HEK293 (cell line): ENCODE measurements at regions not wholly inside any gene's neighbourhood (a gene's known extent, or its start where the extent isn't known, plus 50 kb on each side); places are given as distances from the start of the nearest gene placed in this dataset.

Experiments used
- CTCF ChIA-PET: fragments of 350-600 bp; formaldehyde crosslinking; extraction: SDS; loops from one replicate; lab custom pipeline; 2021; ENCODE audit warnings: antibody characterized with exemption; lab: Yijun Ruan, JAX
- POLR2A ChIA-PET: fragments of 300-600 bp; formaldehyde crosslinking; extraction: SDS; loops from one replicate; lab custom pipeline; 2020; ENCODE audit warnings: antibody characterized with exemption, inconsistent platforms; lab: Yijun Ruan, JAX
- H3K27ac ChIP-seq: fragments of 200-500 bp; sonication (Bioruptor generic); 2 replicates; pipeline ENCODE4 v1.5.1; 2014; ENCODE audit warnings: low read depth, low read length, control low read depth, inconsistent platforms; ENCODE audit errors: extremely low read depth
- H3K36me3 ChIP-seq, 2 experiments: fragments of 200-500 bp in 1 of 2; sonication (Bioruptor generic) in 1 of 2; 1 replicate in 1 of 2; 2 replicates in 1 of 2; pipeline ENCODE4 v1.5.1; 2014 to 2017; ENCODE audit warnings: inconsistent platforms in 2 of 2, low read length in 2 of 2; ENCODE audit not compliant: control insufficient read depth in 2 of 2, insufficient read depth in 1 of 2
- H3K4me1 ChIP-seq: fragments of 200-500 bp; sonication (Bioruptor generic); 2 replicates; pipeline ENCODE4 v1.5.1; 2014; ENCODE audit warnings: mild to moderate bottlenecking, low read length, inconsistent platforms; ENCODE audit not compliant: control insufficient read depth, insufficient read depth
- H3K4me3 ChIP-seq: 2 replicates; pipeline ENCODE4 v1.5.1; 2011; ENCODE audit warnings: low read depth, mild to moderate bottlenecking, control low read depth, low read length, moderate library complexity
- H3K9me3 ChIP-seq: fragments of 200-500 bp; sonication (Bioruptor generic); 2 replicates; pipeline ENCODE4 v1.5.1; 2014; ENCODE audit warnings: low read depth, low read length, inconsistent platforms; ENCODE audit not compliant: control insufficient read depth, insufficient read depth
- GLI2 ChIP-seq: fragments of 450-650 bp; formaldehyde crosslinking; IDR thresholded peaks from 2 replicates; pipeline ENCODE4; 2017; ENCODE audit warnings: missing biosample characterization, missing genetic modification characterization, low read depth, borderline replicate concordance
- KLF10 ChIP-seq: fragments of 450-650 bp; IDR thresholded peaks from 2 replicates; pipeline ENCODE4 v1.5.1; 2018; ENCODE audit warnings: missing biosample characterization, mild to moderate bottlenecking, missing genetic modification characterization
- PATZ1 ChIP-seq: fragments of 450-650 bp; formaldehyde crosslinking; IDR thresholded peaks from 2 replicates; pipeline ENCODE4 v1.5.1; 2016; ENCODE audit warnings: missing biosample characterization, missing genetic modification characterization
- PRDM1 ChIP-seq: fragments of 450-650 bp; formaldehyde crosslinking; IDR thresholded peaks from 2 replicates; pipeline ENCODE4; 2016; ENCODE audit warnings: missing biosample characterization, missing genetic modification characterization
- PRDM10 ChIP-seq: fragments of 450-650 bp; formaldehyde crosslinking; IDR thresholded peaks from 2 replicates; pipeline ENCODE4 v1.5.1; 2016; ENCODE audit warnings: missing biosample characterization, missing genetic modification characterization
- WT1 ChIP-seq: fragments of 450-650 bp; formaldehyde crosslinking; IDR thresholded peaks from 2 replicates; pipeline ENCODE4 v1.5.1; 2016; ENCODE audit warnings: missing biosample characterization, missing genetic modification characterization
- ZBTB20 ChIP-seq: fragments of 450-650 bp; formaldehyde crosslinking; IDR thresholded peaks from 2 replicates; pipeline ENCODE4 v1.5.1; 2016; ENCODE audit warnings: missing biosample characterization, missing genetic modification characterization
- ZBTB48 ChIP-seq: fragments of 450-650 bp; formaldehyde crosslinking; IDR thresholded peaks from 2 replicates; pipeline ENCODE4 v1.5.1; 2016; ENCODE audit warnings: missing biosample characterization, missing genetic modification characterization
- ZFP3 ChIP-seq: fragments of 450-650 bp; formaldehyde crosslinking; IDR thresholded peaks from 2 replicates; pipeline ENCODE4 v1.5.1; 2016; ENCODE audit warnings: low read depth, missing biosample characterization, missing genetic modification characterization
- ZFP37 ChIP-seq: fragments of 450-650 bp; formaldehyde crosslinking; IDR thresholded peaks from 2 replicates; pipeline ENCODE4 v1.5.1; 2016; ENCODE audit warnings: missing biosample characterization, missing genetic modification characterization
- ZNF121 ChIP-seq: fragments of 450-650 bp; formaldehyde crosslinking; IDR thresholded peaks from 2 replicates; pipeline ENCODE4 v1.5.1; 2016; ENCODE audit warnings: missing biosample characterization, missing genetic modification characterization
- ZNF16 ChIP-seq: fragments of 450-650 bp; formaldehyde crosslinking; IDR thresholded peaks from 2 replicates; pipeline ENCODE4 v1.5.1; 2016; ENCODE audit warnings: low read depth, missing biosample characterization, missing genetic modification characterization
- ZNF202 ChIP-seq: fragments of 450-650 bp; formaldehyde crosslinking; IDR thresholded peaks from 2 replicates; pipeline ENCODE4 v1.5.1; 2016; ENCODE audit warnings: missing biosample characterization, missing genetic modification characterization, borderline replicate concordance
- ZNF280C ChIP-seq: fragments of 450-650 bp; formaldehyde crosslinking; IDR thresholded peaks from 2 replicates; pipeline ENCODE4 v1.5.1; 2016; ENCODE audit warnings: missing biosample characterization, missing genetic modification characterization
- ZNF48 ChIP-seq: fragments of 450-650 bp; formaldehyde crosslinking; IDR thresholded peaks from 2 replicates; pipeline ENCODE4 v1.5.1; 2016; ENCODE audit warnings: missing biosample characterization, missing genetic modification characterization
- ZNF488 ChIP-seq: fragments of 450-650 bp; formaldehyde crosslinking; IDR thresholded peaks from 2 replicates; pipeline ENCODE4 v1.5.1; 2016; ENCODE audit warnings: missing biosample characterization, missing genetic modification characterization
- ZNF600 ChIP-seq: fragments of 450-650 bp; formaldehyde crosslinking; IDR thresholded peaks from 2 replicates; pipeline ENCODE4 v1.5.1; 2016; ENCODE audit warnings: missing biosample characterization, missing genetic modification characterization
- ZNF645 ChIP-seq: fragments of 450-650 bp; formaldehyde crosslinking; IDR thresholded peaks from 2 replicates; pipeline ENCODE4; 2016; ENCODE audit warnings: missing biosample characterization, missing genetic modification characterization
- ZNF670 ChIP-seq: fragments of 450-650 bp; formaldehyde crosslinking; IDR thresholded peaks from 2 replicates; pipeline ENCODE4 v1.5.1; 2016; ENCODE audit warnings: missing biosample characterization, missing genetic modification characterization, low read depth
- ZNF785 ChIP-seq: fragments of 450-650 bp; formaldehyde crosslinking; IDR thresholded peaks from 2 replicates; pipeline ENCODE4 v1.5.1; 2016; ENCODE audit warnings: missing biosample characterization, missing genetic modification characterization
- ZSCAN16 ChIP-seq: fragments of 450-650 bp; formaldehyde crosslinking; IDR thresholded peaks from 2 replicates; pipeline ENCODE4 v1.5.1; 2016; ENCODE audit warnings: missing biosample characterization, missing genetic modification characterization

GRCh38 chr6:104630522-104630921, 229.2 kb downstream of the HACE1 start:
- ChIA-PET CTCF (no interaction called here), POLR2A (no interaction called here)

GRCh38 chr6:104629826-104630225, 229.9 kb downstream of the HACE1 start:
- H3K9me3 ChIP-seq: no peaks in the 10 kb centered on the region
- ChIA-PET POLR2A (no interaction called here), CTCF (no interaction called here)
- H3K4me3 ChIP-seq: no peak overlapping the region
- no peak overlapping the region for H3K27ac ChIP-seq
- H3K36me3 ChIP-seq: no peaks in the 10 kb centered on the region
- H3K4me1 ChIP-seq: no peaks in the 10 kb centered on the region
- TF ChIP-seq ZNF48 (tag by site-specific recombination) (no peak), PATZ1 (no peak), GLI2 (no peak), ZFP3 (tag by site-specific recombination) (no peak), ZNF670 (no peak), ZNF280C (tag by site-specific recombination) (no peak), WT1 (no peak)

More at GRCh38 chr6:104630522-104630921, 229.2 kb downstream of the HACE1 start:
- Histone ChIP-seq H3K4me1 (no peaks in the 10 kb centered on the region), H3K36me3 (no peaks in the 10 kb centered on the region)
- no peak for TF ChIP-seq ZBTB20 (tag by site-specific recombination)
- TF ChIP-seq ZBTB48 (tag by site-specific recombination): no peak
- TF ChIP-seq ZNF16 (tag by site-specific recombination): no peak
- TF ChIP-seq ZSCAN16 (tag by site-specific recombination): no peak
- no peak for TF ChIP-seq PRDM10 (tag by site-specific recombination)
- no peak for TF ChIP-seq ZNF600 (tag by site-specific recombination)
- TF ChIP-seq ZNF645 (tag by site-specific recombination): no peak
- TF ChIP-seq ZNF785: no peak
- TF ChIP-seq ZNF121 (tag by site-specific recombination): no peak
- TF ChIP-seq ZFP37: no peak
- TF ChIP-seq KLF10: no peak
- TF ChIP-seq PATZ1: no peak
- TF ChIP-seq PRDM1 (tag by site-specific recombination): no peak
- TF ChIP-seq ZNF488: no peak
- no peak for TF ChIP-seq ZNF202
- TF ChIP-seq, all 188 proteins: peak for 0
- H3K4me3 ChIP-seq: no peak overlapping the region
- no peak overlapping the region for H3K27ac ChIP-seq
- no peaks in the 10 kb centered on the region for H3K9me3 ChIP-seq
